Activated naive CD8-positive, alpha-beta T cell treated with anti-CD3 and anti-CD28 coated beads, Interleukin-2, amount 10 ng/mL, durations not matched to agents 7 days and 5 days (primary cell): ENCODE measurements at regions not wholly inside any gene's neighbourhood (a gene's known extent, or its start where the extent isn't known, plus 50 kb on each side); places are given as distances from the start of the nearest gene placed in this dataset.
A peak's percentile ranks its signal among the peaks of the same experiment; 100 is the strongest.

ENCODE experiments used
- ATAC-seq: fragments of 150-1000 bp; cut with Tn5 transposase; one replicate; pipeline ENCODE4 v1.10.0; 2021; ENCODE audit warnings: low read depth, moderate library complexity
- POLR2A ChIA-PET: fragments of 350-600 bp; sonication (Branson Sonifier 250); formaldehyde crosslinking; loops from one replicate; lab custom pipeline; 2021; ENCODE audit warnings: antibody characterized with exemption; lab: Charles Lee
- DNase-seq: peaks from one replicate; pipeline ENCODE4 v3.0.0; 2021
- H3K27ac Mint-ChIP-seq: one replicate; pipeline ENCODE4 v1.8.0; 2022; ENCODE audit warnings: mild to moderate bottlenecking, mixed read lengths
- H3K27me3 Mint-ChIP-seq: one replicate; pipeline ENCODE4 v1.8.0; 2022; ENCODE audit warnings: mild to moderate bottlenecking, moderate library complexity, mixed read lengths
- H3K36me3 Mint-ChIP-seq: one replicate; pipeline ENCODE4 v1.8.0; 2021; ENCODE audit warnings: mild to moderate bottlenecking, mixed read lengths
- H3K4me1 Mint-ChIP-seq: one replicate; pipeline ENCODE4 v1.8.0; 2021; ENCODE audit warnings: mixed read lengths
- H3K4me3 Mint-ChIP-seq: one replicate; pipeline ENCODE4 v1.8.0; 2022; ENCODE audit warnings: mild to moderate bottlenecking, moderate library complexity, mixed read lengths
- H3K9me3 Mint-ChIP-seq: one replicate; pipeline ENCODE4 v1.8.0; 2021; ENCODE audit warnings: mixed read lengths

DNA sequence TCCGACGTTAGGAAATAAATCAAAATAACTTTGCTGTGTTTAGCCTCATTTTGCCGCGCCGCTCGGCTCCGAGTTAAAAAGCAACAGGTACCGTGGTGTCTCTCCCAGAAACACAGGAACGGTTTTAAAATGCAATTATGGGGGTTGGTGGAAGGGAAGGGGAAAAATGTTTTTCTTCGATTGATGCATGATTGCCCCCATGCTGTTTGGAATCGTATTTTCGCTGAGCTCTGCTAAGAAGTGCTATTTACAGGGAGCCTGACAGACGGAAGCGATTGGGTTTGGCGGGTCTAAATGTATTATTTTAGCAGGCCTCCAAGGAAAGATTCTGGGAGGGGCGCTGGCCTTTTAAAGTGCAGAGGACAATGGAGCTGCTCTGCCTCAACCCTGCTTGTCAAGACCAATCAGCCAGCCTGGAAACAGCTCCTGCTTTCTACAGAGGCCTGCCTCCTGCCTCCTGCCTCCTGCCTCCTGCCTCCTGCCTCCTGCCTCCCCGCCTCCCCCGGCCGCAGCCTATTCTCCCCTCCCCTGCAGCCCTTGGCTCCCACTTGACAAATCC is 156.7 kb upstream of the TLE3 start:
- H3K36me3 Mint-ChIP-seq, result peaks cover 4% of the 10 kb centered on the region
- H3K4me1 Mint-ChIP-seq, result peaks cover 42% of the 10 kb centered on the region
- no peak overlapping the region for H3K27ac Mint-ChIP-seq
- H3K4me3 Mint-ChIP-seq, result no peak overlapping the region
- peaks cover 12% of the 10 kb centered on the region for H3K27me3 Mint-ChIP-seq
- DNase-seq (no peak), ATAC-seq (no peak)
- H3K9me3 Mint-ChIP-seq, result no peaks in the 10 kb centered on the region
- POLR2A ChIA-PET, result no interaction called here

DNA sequence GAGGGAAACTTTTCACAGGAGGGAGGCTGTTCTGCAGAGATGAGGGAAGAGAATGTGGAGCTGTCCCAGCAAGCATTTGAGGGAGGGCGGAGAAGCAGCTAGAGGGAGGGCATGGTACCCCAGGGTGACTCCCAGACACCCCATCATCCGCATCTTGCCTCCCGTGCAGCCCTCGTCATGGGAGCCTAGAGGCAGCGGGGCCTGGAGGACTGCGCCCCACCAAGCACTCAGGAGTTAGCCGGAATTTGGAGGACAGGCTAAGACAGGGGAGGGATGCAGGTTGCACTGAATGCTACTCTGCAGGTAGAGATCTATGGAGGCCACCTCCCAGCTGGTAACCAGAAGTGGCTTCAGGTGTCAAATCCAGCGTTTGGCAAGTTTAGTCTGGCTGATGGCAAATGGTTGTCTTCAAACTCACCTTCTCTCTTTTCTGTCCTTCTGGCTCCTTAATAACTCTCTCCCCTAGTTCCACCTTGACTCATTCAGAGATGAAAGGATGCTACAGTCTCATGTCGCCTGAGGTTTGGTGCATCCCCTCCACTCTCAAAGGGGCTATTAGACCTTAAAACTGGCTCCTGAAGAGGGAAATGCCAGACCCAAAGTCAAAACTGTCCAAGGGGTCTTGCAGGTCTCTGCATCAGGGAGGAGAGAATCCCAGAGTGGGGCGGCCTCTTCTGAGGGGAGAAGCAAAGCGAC is 155.9 kb upstream of the TLE3 start:
- Mint-ChIP-seq H3K36me3 (peaks cover 4% of the 10 kb centered on the region), H3K27me3 (peaks cover 12% of the 10 kb centered on the region), H3K4me3 (no peak overlapping the region), H3K9me3 (no peaks in the 10 kb centered on the region), H3K27ac (no peak overlapping the region), H3K4me1 (peaks cover 36% of the 10 kb centered on the region)
- DNase-seq, result no peak
- POLR2A ChIA-PET, result no interaction called here
- no peak for ATAC-seq

DNA sequence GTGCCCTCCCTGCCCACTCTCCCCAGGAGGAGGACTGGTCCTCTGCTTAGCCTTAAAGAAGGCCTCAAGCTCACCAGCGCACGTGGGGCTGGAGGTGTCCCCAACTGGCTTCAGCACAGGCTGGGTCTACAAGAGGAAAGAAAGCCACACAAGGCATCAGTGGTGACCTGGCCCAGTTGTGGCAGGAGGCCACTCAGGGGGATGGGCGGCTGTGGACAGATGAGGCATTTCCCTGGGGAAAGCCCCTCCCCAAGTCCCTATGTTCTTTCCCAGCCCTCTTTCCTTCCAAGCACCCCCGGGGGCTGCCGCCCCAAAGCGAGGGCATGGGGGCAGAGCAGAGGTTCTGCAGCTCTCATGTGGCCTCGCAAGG is 155.2 kb upstream of the TLE3 start:
- H3K4me3 Mint-ChIP-seq, result no peak overlapping the region
- ATAC-seq (no peak), DNase-seq (no peak)
- H3K27me3 Mint-ChIP-seq, result peaks cover 12% of the 10 kb centered on the region
- H3K4me1 Mint-ChIP-seq, result peaks cover 36% of the 10 kb centered on the region
- peaks cover 4% of the 10 kb centered on the region for H3K36me3 Mint-ChIP-seq
- H3K27ac Mint-ChIP-seq, result no peak overlapping the region
- H3K9me3 Mint-ChIP-seq, result no peaks in the 10 kb centered on the region
- POLR2A ChIA-PET, result no interaction called here

DNA sequence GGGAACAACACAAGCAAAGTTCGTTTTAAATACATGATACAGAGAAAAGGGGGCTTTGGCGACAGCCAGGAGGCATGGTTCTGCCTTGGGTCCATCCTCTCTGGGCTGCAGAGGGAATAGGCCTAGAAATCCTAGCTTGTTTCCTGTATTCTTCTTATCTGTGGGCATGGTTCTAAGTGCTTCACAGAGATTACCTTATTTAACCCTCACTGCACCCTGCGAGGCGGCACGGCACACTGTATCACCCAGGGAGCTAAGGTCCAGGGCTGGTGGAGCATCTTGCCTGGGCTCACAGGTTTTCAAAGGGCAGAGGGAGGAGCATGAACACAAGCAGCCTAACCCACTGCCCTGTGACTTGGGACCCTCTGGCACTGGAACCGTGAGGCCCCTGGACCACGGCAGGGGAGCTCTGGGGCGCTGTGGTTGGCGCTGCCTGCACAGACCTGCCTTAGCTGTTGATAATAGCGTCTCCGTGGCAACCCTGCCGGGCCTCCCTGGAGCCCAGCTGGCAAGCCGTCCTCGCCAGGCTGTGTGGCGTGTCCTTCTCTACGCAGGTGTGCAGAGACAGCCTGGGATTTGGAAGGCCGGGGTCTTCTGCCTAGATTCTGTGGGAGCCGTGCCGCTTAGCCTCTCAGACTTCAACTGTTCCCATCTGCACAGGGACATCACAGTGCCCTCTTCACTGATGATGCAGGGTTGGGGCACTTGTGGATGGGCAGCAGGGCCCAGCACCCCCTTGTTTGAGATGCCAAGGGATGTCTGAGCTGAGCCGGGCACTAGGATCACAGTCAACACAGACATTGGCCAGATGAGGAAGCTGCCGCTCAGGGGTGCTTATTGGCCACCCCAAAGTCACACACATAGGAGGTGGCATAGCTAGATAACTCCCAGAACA is 154.6 kb upstream of the TLE3 start:
- H3K4me1 Mint-ChIP-seq, result peaks cover 34% of the 10 kb centered on the region
- no peak for DNase-seq
- POLR2A ChIA-PET, result no interaction called here
- no peak overlapping the region for H3K27ac Mint-ChIP-seq
- H3K27me3 Mint-ChIP-seq, result peaks cover 12% of the 10 kb centered on the region
- no peak overlapping the region for H3K4me3 Mint-ChIP-seq
- no peaks in the 10 kb centered on the region for H3K9me3 Mint-ChIP-seq
- no peak for ATAC-seq
- peaks cover 4% of the 10 kb centered on the region for H3K36me3 Mint-ChIP-seq

DNA sequence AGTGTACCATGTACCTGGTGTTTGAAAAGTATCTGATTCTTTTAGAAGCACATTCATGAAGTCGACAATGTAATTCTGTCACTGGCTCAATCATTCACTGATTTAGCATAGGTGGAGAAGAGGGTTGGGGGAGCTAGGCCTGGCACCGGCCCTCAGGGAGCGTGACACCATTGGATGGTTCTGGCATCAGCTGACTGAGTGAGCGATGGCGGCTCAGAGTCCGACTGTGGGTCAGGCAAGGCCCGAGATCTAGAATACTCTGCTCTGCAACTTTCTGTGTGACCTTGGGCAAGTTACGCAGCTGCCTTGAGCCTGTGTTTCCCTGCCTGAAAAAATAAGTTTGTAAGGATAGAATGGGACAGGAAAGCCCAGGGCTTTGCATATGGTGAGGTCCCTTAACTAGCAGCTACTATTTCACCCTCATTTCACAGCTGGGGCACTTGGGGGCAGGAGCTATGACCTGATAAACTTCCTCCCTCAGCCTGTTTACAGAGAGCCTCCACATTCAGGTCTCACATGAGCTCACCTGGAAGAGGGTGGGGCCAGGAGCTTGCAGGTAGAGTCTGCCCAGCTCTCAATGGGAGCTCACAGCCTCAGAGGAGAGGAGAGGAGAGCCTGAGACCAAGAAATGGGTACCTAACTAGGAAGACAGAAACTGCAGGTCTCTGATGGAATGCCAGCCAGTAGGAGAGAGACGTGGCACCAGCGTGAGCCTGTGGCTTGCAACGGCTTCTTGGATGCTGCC is 153.7 kb upstream of the TLE3 start:
- H3K4me3 Mint-ChIP-seq, result no peak overlapping the region
- H3K27ac Mint-ChIP-seq, result no peak overlapping the region
- peaks cover 4% of the 10 kb centered on the region for H3K36me3 Mint-ChIP-seq
- POLR2A ChIA-PET, result interaction anchor here (0.6 kb wide), 1 partner anchor 490 kb away, joined by 5 read pairs; no protein-coding TSS in a partner anchor
- peaks cover 12% of the 10 kb centered on the region for H3K27me3 Mint-ChIP-seq
- H3K9me3 Mint-ChIP-seq, result no peaks in the 10 kb centered on the region
- H3K4me1 Mint-ChIP-seq, result peaks cover 34% of the 10 kb centered on the region
- ATAC-seq, result no peak
- peak; percentile 15 for DNase-seq

DNA sequence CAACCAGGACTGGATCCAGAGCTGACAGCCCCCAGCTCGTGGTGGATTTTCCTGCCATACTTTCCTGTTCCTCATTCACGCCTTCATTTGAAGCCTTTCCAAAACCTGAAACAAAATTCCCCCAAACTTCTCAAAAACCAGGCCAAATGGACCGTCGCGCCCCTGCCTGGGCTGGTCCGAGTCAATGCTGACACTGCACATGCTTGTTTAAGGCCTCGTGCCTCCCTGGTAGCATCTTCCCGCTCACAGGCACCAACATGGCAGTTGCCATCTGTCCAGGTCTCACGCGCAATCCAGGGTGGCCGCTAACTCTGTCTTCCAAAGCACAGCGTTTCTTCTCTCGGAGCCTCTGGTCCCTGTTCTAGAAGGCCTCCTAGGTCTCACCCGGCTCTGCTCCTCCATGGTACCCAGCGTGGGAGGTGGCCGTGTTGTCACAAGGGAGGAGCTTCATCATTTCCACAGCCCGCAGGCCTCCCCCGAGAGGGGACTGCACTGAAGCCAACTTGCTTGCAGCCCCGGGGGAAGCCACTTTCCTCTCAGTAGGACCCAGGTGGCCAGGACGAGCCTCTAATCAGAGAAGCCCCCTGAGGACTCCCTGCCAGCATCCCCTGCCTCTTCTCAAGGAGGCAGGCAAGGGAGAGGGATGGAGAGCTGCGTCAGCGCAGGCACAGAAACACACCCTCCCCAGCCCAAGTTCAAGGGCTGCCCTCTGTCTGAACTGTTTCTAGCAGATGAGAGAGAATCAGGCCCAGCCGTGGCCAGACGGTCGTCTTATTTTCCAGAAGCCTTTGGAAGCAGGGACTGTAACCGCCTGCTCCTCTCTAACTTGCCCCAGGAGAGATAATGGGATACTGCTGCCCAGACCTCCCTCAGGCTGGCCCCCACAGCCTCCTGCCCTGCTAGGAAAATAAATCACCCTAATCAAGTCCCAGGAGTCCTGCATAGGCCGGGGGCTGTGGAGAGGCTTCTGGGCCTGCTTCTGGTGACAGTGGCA is 152.8 kb upstream of the TLE3 start:
- no peaks in the 10 kb centered on the region for H3K9me3 Mint-ChIP-seq
- ATAC-seq (no peak), DNase-seq (no peak)
- H3K36me3 Mint-ChIP-seq, result peaks cover 2% of the 10 kb centered on the region
- H3K4me3 Mint-ChIP-seq, result no peak overlapping the region
- POLR2A ChIA-PET, result interaction anchor here (0.6 kb wide), 1 partner anchor 490 kb away, joined by 5 read pairs; no protein-coding TSS in a partner anchor
- H3K27me3 Mint-ChIP-seq, result peaks cover 10% of the 10 kb centered on the region
- peaks cover 38% of the 10 kb centered on the region for H3K4me1 Mint-ChIP-seq
- no peak overlapping the region for H3K27ac Mint-ChIP-seq

DNA sequence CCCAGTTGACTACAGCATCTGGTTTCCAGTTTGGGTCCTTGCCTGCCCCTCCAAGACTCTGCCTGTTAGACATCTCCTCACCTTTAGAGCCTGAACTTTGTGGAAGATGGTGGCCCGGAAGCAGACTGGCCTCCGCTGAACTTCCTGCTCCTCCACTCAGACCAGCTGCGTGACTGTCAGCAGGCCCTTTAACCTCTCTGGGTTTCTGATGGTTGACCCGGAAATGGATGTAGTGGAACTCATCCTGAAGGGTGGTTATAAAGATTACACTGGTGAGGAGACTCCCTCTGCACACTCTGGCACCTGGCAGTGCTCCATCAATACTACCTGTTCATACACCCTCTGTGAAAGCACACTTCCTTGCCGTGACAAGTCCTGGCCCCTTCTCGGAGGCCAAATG is 151.9 kb upstream of the TLE3 start:
- H3K27me3 Mint-ChIP-seq, result peaks cover 7% of the 10 kb centered on the region
- no peak overlapping the region for H3K4me3 Mint-ChIP-seq
- no peaks in the 10 kb centered on the region for H3K36me3 Mint-ChIP-seq
- H3K4me1 Mint-ChIP-seq, result peaks cover 41% of the 10 kb centered on the region
- ATAC-seq (no peak), DNase-seq (no peak)
- no peak overlapping the region for H3K27ac Mint-ChIP-seq
- no peaks in the 10 kb centered on the region for H3K9me3 Mint-ChIP-seq
- POLR2A ChIA-PET, result interaction anchor here (0.6 kb wide), 1 partner anchor 167 kb away, joined by 3 read pairs; no protein-coding TSS in a partner anchor

DNA sequence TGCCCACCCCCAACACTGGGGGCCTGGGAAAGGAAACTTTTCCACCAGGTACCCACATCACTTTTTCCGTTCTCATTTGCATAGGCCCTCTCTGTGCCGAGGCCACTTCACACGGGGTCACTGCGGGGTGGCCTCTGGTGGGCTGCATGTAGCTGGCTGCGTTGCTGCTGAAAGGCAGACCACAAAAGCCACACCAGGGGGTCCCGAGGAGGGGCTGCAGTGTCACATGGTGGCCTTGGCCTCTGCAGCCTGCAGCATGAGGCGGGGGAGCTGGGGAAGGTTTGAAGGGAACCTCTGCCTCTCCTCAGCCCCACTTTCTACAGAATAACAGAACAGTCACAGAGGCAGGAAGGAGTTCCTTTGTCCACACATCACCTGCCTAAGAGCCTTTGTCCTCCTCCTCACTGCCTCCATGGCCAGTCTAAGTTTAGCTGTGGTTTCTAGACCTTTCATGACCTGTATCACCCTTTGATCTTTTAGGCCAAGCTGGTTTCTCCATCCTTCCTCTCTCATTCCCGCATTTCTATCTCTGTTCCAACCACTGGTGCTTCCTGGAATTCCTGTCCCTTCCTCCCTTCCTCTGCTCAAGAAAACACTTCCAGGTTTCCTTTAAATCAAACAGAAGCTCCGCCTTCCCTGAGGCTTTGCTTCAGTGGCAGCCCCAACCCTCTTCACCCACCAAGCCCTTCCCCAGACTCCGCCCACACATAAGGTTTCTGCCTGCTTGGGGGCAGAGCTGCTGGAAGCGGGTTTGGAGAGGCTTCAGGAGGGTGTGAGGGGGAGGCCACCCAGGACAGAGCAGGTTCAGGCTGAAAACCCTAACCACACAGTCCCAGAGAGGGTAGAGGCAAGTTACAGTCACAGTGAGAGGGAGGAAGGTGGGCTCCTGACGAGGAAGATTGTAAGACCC is 150.7 kb upstream of the TLE3 start:
- Mint-ChIP-seq H3K27me3 (peaks cover 3% of the 10 kb centered on the region), H3K36me3 (no peaks in the 10 kb centered on the region), H3K4me3 (peak overlapping the region; percentile 8), H3K9me3 (no peaks in the 10 kb centered on the region), H3K4me1 (peaks cover 46% of the 10 kb centered on the region), H3K27ac (peak overlapping the region; percentile 17)
- POLR2A ChIA-PET, result no interaction called here
- ATAC-seq (no peak), DNase-seq (peak; percentile 26)

DNA sequence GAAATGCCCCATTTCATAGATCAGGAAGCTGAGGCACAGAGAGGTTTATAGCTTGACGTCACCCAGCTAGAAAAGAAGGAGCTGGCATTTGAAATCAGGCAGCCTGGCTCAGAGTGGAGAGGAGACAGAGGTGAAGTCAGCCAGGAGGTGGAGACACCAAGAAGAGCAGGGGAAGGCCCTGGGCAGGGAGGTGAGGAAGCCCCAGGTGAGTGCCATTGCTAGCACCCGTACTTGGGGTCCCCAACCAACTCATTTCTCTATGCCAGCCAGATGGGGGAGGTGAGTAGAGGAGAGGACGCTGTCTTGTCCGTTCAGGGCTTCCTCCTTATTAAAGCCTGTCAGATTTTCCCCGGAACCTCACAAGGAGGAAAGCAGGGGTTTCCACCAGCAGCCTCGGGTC is 149.6 kb upstream of the TLE3 start:
- POLR2A ChIA-PET, result interaction anchor here (0.9 to 1.6 kb wide), 2 partner anchors 12 to 149 kb away, joined by 3 to 6 read pairs; no protein-coding TSS in a partner anchor
- DNase-seq (no peak), ATAC-seq (no peak)
- H3K4me1 Mint-ChIP-seq, result peaks cover 55% of the 10 kb centered on the region
- no peaks in the 10 kb centered on the region for H3K9me3 Mint-ChIP-seq
- H3K4me3 Mint-ChIP-seq, result no peak overlapping the region
- peaks cover 3% of the 10 kb centered on the region for H3K27me3 Mint-ChIP-seq
- peak overlapping the region; percentile 43 for H3K27ac Mint-ChIP-seq
- H3K36me3 Mint-ChIP-seq, result no peaks in the 10 kb centered on the region

DNA sequence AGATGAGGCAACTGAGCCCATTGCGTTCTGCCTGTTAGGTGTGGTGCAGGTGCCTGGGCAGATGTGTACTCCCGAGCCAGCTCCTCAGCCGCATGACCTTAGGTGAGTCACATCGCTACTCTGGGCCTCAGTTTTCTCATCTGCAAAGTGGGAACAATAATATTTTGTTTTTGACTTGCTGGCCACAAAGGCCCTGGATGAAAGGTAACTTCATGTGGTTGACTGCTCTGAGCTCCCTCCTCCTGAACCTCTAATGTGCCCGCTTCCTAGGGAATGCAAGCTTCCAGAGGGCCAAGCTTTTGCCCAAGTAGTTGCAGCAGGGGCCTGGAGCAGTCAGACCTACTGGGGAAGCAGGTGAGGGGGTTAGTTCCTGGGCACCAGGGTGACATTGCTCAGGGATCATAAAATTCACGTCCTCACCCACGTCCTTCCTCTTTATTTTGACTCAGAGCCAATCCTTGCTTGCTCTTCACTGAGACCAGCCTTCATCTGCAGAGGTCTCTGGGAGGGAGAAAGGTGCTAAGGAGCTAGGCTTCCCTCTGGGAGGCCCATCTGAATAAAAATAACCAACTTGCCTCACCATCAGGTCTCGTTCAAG is 149.0 kb upstream of the TLE3 start:
- Mint-ChIP-seq H3K27ac (no peak overlapping the region), H3K4me1 (peaks cover 61% of the 10 kb centered on the region), H3K36me3 (no peaks in the 10 kb centered on the region), H3K9me3 (no peaks in the 10 kb centered on the region), H3K27me3 (peaks cover 2% of the 10 kb centered on the region), H3K4me3 (no peak overlapping the region)
- POLR2A ChIA-PET, result interaction anchor here (0.9 to 1.6 kb wide), 2 partner anchors 12 to 148 kb away, joined by 3 to 6 read pairs; no protein-coding TSS in a partner anchor
- ATAC-seq (no peak), DNase-seq (peak; percentile 20)
